Caco-2 (cell line): ENCODE measurements at regions not wholly inside any gene's neighbourhood (a gene's known extent, or its start where the extent isn't known, plus 50 kb on each side); places are given as distances from the start of the nearest gene placed in this dataset.

Source experiments
- BruUV-seq: library from RNA; stranded (reverse); fragments of 400-500 nt; replicated peaks from 2 replicates; lab custom pipeline; 2021; lab: Mats Ljungman, UMichigan
- CTCF ChIA-PET: fragments of 300-600 bp; sonication (Branson Sonifier 250); formaldehyde crosslinking; loops from one replicate; lab custom pipeline; 2022; ENCODE audit warnings: antibody characterized with exemption; lab: Charles Lee
- POLR2A ChIA-PET: fragments of 300-600 bp; sonication (Branson Sonifier 250); formaldehyde crosslinking; loops from one replicate; lab custom pipeline; 2022; ENCODE audit warnings: antibody characterized with exemption; lab: Charles Lee
- DNase-seq, 2 experiments: peaks; one replicate each; pipeline versions ENCODE4 v3.0.0 to v3.0.0-alpha.2; 2020 to 2022
- H3K27me3 ChIP-seq: replicated peaks from 2 replicates; pipeline ENCODE4 v1.6.0; 2011; ENCODE audit warnings: low read length; ENCODE audit not compliant: control insufficient read depth, insufficient read depth
- H3K36me3 ChIP-seq: 2 replicates; pipeline ENCODE4 v1.5.1; 2011; ENCODE audit warnings: low read length; ENCODE audit not compliant: control insufficient read depth, insufficient read depth
- H3K4me1 ChIP-seq: fragments of 250-450 bp; sonication (Bioruptor Pico); 2 replicates; pipeline ENCODE4 v1.5.1; 2020; ENCODE audit warnings: mild to moderate bottlenecking
- H3K4me3 ChIP-seq: 2 replicates; pipeline ENCODE4 v1.5.1; 2011; ENCODE audit warnings: low read depth, mild to moderate bottlenecking, control low read depth, low read length
- H3K9me3 ChIP-seq: fragments of 250-450 bp; sonication (Bioruptor Pico); 2 replicates; pipeline ENCODE4 v1.5.1; 2020; ENCODE audit warnings: mild to moderate bottlenecking, moderate library complexity
- H3K27ac Mint-ChIP-seq: one replicate; pipeline ENCODE4 v1.8.0; 2022; ENCODE audit warnings: mixed read lengths; ENCODE audit not compliant: unreplicated experiment
- H3K27me3 Mint-ChIP-seq: one replicate; pipeline ENCODE4 v1.8.0; 2022; ENCODE audit warnings: mixed read lengths; ENCODE audit not compliant: insufficient read depth, unreplicated experiment
- H3K36me3 Mint-ChIP-seq: one replicate; pipeline ENCODE4 v1.8.0; 2022; ENCODE audit warnings: mild to moderate bottlenecking, mixed read lengths; ENCODE audit not compliant: insufficient read depth, unreplicated experiment
- H3K4me1 Mint-ChIP-seq: one replicate; pipeline ENCODE4 v1.8.0; 2022; ENCODE audit warnings: low read depth, mixed read lengths; ENCODE audit not compliant: unreplicated experiment
- H3K4me3 Mint-ChIP-seq: one replicate; pipeline ENCODE4 v1.8.0; 2022; ENCODE audit warnings: mild to moderate bottlenecking, moderate library complexity, mixed read lengths; ENCODE audit not compliant: unreplicated experiment
- H3K9me3 Mint-ChIP-seq: one replicate; pipeline ENCODE4 v1.8.0; 2022; ENCODE audit warnings: mixed read lengths; ENCODE audit not compliant: unreplicated experiment
- intact Hi-C: fragments of 100-400 bp; cut with micrococcal nuclease; formaldehyde crosslinking; loops from one replicate; pipeline ENCODE4 v1.10.0; 2022; ENCODE audit not compliant: unreplicated experiment
- TF ChIP-seq, protein P1 (sequence below), 2 experiments: fragments of 200-600 bp in 1 of 2; IDR thresholded peaks; 1 replicate in 1 of 2; 2 replicates in 1 of 2; pipeline versions ENCODE4 v1.5.1 to v1.8.0; 2011 to 2022; ENCODE audit warnings: antibody characterized with exemption in 1 of 2, control low read depth in 1 of 2, inconsistent platforms in 1 of 2, low read depth in 1 of 2, low read length in 1 of 2, mild to moderate bottlenecking in 1 of 2, moderate library complexity in 1 of 2; ENCODE audit not compliant: insufficient read depth in 1 of 2, severe bottlenecking in 1 of 2, unreplicated experiment in 1 of 2

GRCh38 chr4:79241846-79242245 is 84.0 kb downstream of the NAA11 start:
- H3K36me3 ChIP-seq, result no peaks in the 10 kb centered on the region
- no peak overlapping the region for H3K4me3 ChIP-seq
- ChIA-PET POLR2A (no interaction called here), CTCF (no interaction called here)
- Mint-ChIP-seq H3K4me3 (no peak overlapping the region), H3K9me3 (no peaks in the 10 kb centered on the region), H3K4me1 (no peaks in the 10 kb centered on the region), H3K27me3 (no peaks in the 10 kb centered on the region), H3K27ac (no peak overlapping the region), H3K36me3 (no peaks in the 10 kb centered on the region)
- TF ChIP-seq, protein P1, sequence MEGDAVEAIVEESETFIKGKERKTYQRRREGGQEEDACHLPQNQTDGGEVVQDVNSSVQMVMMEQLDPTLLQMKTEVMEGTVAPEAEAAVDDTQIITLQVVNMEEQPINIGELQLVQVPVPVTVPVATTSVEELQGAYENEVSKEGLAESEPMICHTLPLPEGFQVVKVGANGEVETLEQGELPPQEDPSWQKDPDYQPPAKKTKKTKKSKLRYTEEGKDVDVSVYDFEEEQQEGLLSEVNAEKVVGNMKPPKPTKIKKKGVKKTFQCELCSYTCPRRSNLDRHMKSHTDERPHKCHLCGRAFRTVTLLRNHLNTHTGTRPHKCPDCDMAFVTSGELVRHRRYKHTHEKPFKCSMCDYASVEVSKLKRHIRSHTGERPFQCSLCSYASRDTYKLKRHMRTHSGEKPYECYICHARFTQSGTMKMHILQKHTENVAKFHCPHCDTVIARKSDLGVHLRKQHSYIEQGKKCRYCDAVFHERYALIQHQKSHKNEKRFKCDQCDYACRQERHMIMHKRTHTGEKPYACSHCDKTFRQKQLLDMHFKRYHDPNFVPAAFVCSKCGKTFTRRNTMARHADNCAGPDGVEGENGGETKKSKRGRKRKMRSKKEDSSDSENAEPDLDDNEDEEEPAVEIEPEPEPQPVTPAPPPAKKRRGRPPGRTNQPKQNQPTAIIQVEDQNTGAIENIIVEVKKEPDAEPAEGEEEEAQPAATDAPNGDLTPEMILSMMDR (IDR thresholded peaks at IDR 0.05; ENCODE audit: insufficient read depth in 1 of 2, low read depth in 1 of 2, low read length in 1 of 2, severe bottlenecking in 1 of 2, unreplicated experiment in 1 of 2), result no peak
- no peaks in the 10 kb centered on the region for H3K4me1 ChIP-seq
- intact Hi-C loops, result loop anchor here (1.0 kb wide), 1 partner anchor 334 kb away; no protein-coding TSS in a partner anchor
- peak in 1 of 2 experiments; percentile 10 for DNase-seq
- no TSS peak for BruUV-seq
- H3K27me3 ChIP-seq, result no peaks in the 10 kb centered on the region
- no peaks in the 10 kb centered on the region for H3K9me3 ChIP-seq

DNA sequence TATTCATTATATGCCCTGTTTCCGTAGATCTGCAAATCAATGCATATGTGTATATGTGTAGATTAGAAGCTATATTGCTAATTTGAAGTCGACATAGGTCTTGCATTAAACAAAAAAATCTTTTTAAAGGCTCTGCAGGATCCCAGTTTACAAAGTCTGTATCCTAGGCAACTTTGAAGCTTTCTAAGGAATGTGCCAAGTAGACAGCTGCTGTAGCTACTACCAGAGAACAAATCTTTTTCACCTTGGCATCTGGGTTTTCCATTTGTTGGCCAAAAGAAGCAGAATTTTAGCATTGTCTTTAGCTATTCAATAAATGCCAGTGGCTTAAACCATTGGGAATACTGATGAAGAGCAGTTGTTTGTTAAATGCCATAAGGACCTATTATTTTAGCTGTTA is 88.0 kb downstream of the NAA11 start:
- ChIA-PET POLR2A (no interaction called here), CTCF (no interaction called here)
- no peak overlapping the region for H3K4me3 ChIP-seq
- intact Hi-C loops, result no loop called here
- H3K27me3 ChIP-seq, result no peaks in the 10 kb centered on the region
- no peaks in the 10 kb centered on the region for H3K9me3 ChIP-seq
- no peak overlapping the region for H3K27ac Mint-ChIP-seq
- no peak for DNase-seq
- H3K9me3 Mint-ChIP-seq, result no peaks in the 10 kb centered on the region
- H3K36me3 Mint-ChIP-seq, result no peaks in the 10 kb centered on the region
- TF ChIP-seq, protein P1 (IDR thresholded peaks at IDR 0.05; ENCODE audit: insufficient read depth in 1 of 2, low read depth in 1 of 2, low read length in 1 of 2, severe bottlenecking in 1 of 2, unreplicated experiment in 1 of 2), result no peak
- no peaks in the 10 kb centered on the region for H3K36me3 ChIP-seq
- no peaks in the 10 kb centered on the region for H3K27me3 Mint-ChIP-seq
- H3K4me1 Mint-ChIP-seq, result no peaks in the 10 kb centered on the region
- BruUV-seq, result no TSS peak
- no peaks in the 10 kb centered on the region for H3K4me1 ChIP-seq
- H3K4me3 Mint-ChIP-seq, result no peak overlapping the region

- no peaks in the 10 kb centered on the region for H3K9me3 ChIP-seq
- Mint-ChIP-seq H3K4me3 (no peak overlapping the region), H3K27me3 (no peaks in the 10 kb centered on the region), H3K36me3 (no peaks in the 10 kb centered on the region), H3K9me3 (no peaks in the 10 kb centered on the region), H3K27ac (no peak overlapping the region), H3K4me1 (no peaks in the 10 kb centered on the region)
- no TSS peak for BruUV-seq
- no peaks in the 10 kb centered on the region for H3K36me3 ChIP-seq
- CTCF ChIA-PET, result no interaction called here
- no peaks in the 10 kb centered on the region for H3K27me3 ChIP-seq
- no peak for DNase-seq
- intact Hi-C loops, result no loop called here
- H3K4me1 ChIP-seq, result no peaks in the 10 kb centered on the region
- H3K4me3 ChIP-seq, result no peak overlapping the region
- TF ChIP-seq, protein P1 (IDR thresholded peaks at IDR 0.05; ENCODE audit: insufficient read depth in 1 of 2, low read depth in 1 of 2, low read length in 1 of 2, severe bottlenecking in 1 of 2, unreplicated experiment in 1 of 2), result no peak
- POLR2A ChIA-PET, result no interaction called here
Observed at GRCh38 chr4:79236785-79237184, 89.1 kb downstream of the NAA11 start.
